ENCODE measurements at regions not wholly inside any gene's neighbourhood (a gene's known extent, or its start where the extent isn't known, plus 50 kb on each side); places are given as distances from the start of the nearest gene placed in this dataset.

DNA sequence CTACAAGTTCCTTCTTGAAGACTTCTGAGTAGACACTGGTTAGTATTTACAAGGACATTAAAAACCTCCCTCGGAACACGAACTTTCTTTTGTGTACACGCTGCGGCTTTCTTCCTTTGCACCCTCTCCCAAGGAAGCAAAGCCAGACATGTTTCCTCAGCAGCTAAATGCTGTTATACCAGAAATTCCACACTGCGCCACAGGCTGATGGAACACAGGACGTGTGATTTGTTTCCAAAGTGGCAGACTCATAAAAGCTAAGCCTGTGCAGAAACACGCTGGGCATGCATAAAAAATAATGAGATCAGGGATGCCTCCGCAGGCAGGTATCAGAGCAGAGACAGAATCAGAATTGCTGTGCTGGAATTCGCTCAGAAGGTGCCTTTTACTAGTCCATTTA lies 73.0 kb upstream of the RGPD5 start:
- no peaks in the 10 kb centered on the region for H3K79me1 ChIP-seq (ENCODE audit: low read depth in 1 of 2, low read length in 2 of 2)
- peaks cover 27% of the 10 kb centered on the region for H3K27me3 ChIP-seq (ENCODE audit: control insufficient read depth, insufficient read depth, low read length)
- no peak overlapping the region for H2BK20ac ChIP-seq (ENCODE audit: low read depth, low read length)
- BruUV-seq (replicated peaks), result no TSS peak
- WGBS, 2 experiments (ENCODE audit: extremely low coverage in 2 of 2, insufficient read length in 1 of 2), result 65% methylated on average over 7 of the region's 9 CpGs; no CpG with 5 or more reads in 1 of the 2 experiments
- H3K4me1 ChIP-seq (ENCODE audit: control insufficient read depth, insufficient read depth, low read length), result no peaks in the 10 kb centered on the region
- H2AK9ac ChIP-seq (replicated peaks; ENCODE audit: low read depth, low read length, poor library complexity), result no peak overlapping the region
- no peak overlapping the region for H4K8ac ChIP-seq (ENCODE audit: low read depth in 2 of 2, low read length in 2 of 2)
- H2BK120ac ChIP-seq (ENCODE audit: low read depth, low read length), result no peak overlapping the region
- H2BK15ac ChIP-seq (ENCODE audit: low read depth, low read length), result no peak overlapping the region
- no peak overlapping the region for H3K27ac ChIP-seq (ENCODE audit: insufficient read depth, low read length)
- H4K5ac ChIP-seq (ENCODE audit: low read depth, low read length), result no peak overlapping the region
- H3K18ac ChIP-seq (ENCODE audit: low read depth, low read length), result no peak overlapping the region
- in situ Hi-C loops (cut with MboI; ENCODE audit: low sequenced_read_pairs) (no loop called here), intact Hi-C loops (cut with micrococcal nuclease) (no loop called here), dilution Hi-C loops (cut with HindIII; ENCODE audit: low sequenced_read_pairs, unreplicated experiment) (no loop called here)
- H4K20me1 ChIP-seq (ENCODE audit: insufficient read depth, low read length), result no peaks in the 10 kb centered on the region
- no peak overlapping the region for H3K4ac ChIP-seq (ENCODE audit: low read depth, low read length)
- no peak overlapping the region for H3K9ac ChIP-seq (ENCODE audit: low read depth, low read length)
- H3K4me3 ChIP-seq (ENCODE audit: insufficient read depth, low read depth, low read length), result no peak overlapping the region
- ATAC-seq (ENCODE audit: low read depth), result no peak
- no peaks in the 10 kb centered on the region for H3K36me3 ChIP-seq (ENCODE audit: control insufficient read depth, insufficient read depth, low read length)
- no peak overlapping the region for H3K23ac ChIP-seq (ENCODE audit: low read depth, low read length)
- H2BK5ac ChIP-seq (ENCODE audit: low read depth, low read length, poor library complexity, severe bottlenecking), result no peak overlapping the region
- TF ChIP-seq FOS (IDR thresholded peaks at IDR 0.05; ENCODE audit: low read depth, low read length), result no peak
- TF ChIP-seq, protein P1, sequence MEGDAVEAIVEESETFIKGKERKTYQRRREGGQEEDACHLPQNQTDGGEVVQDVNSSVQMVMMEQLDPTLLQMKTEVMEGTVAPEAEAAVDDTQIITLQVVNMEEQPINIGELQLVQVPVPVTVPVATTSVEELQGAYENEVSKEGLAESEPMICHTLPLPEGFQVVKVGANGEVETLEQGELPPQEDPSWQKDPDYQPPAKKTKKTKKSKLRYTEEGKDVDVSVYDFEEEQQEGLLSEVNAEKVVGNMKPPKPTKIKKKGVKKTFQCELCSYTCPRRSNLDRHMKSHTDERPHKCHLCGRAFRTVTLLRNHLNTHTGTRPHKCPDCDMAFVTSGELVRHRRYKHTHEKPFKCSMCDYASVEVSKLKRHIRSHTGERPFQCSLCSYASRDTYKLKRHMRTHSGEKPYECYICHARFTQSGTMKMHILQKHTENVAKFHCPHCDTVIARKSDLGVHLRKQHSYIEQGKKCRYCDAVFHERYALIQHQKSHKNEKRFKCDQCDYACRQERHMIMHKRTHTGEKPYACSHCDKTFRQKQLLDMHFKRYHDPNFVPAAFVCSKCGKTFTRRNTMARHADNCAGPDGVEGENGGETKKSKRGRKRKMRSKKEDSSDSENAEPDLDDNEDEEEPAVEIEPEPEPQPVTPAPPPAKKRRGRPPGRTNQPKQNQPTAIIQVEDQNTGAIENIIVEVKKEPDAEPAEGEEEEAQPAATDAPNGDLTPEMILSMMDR (conservative IDR thresholded peaks at IDR 0.05; ENCODE audit: low read depth, low read length), result no peak
- TF ChIP-seq SMC3 (IDR thresholded peaks at IDR 0.05; ENCODE audit: low read depth, low read length), result no peak
- TF ChIP-seq RFX5 (IDR thresholded peaks at IDR 0.05; ENCODE audit: low read depth, low read length), result no peak
- no peak for TF ChIP-seq NFE2L2 (IDR thresholded peaks at IDR 0.05; ENCODE audit: low read depth, low read length)
- ChIA-PET POLR2A (ENCODE audit: unreplicated experiment) (no interaction called here), CTCF (no interaction called here)
- H4K91ac ChIP-seq (ENCODE audit: insufficient read depth, low read depth, low read length), result no peak overlapping the region
- H2AFZ ChIP-seq (replicated peaks; ENCODE audit: low read length, poor library complexity), result no peak overlapping the region
- no peak overlapping the region for H3K56ac ChIP-seq (ENCODE audit: extremely low read depth, insufficient read depth, low read length)
- no peak overlapping the region for H3K14ac ChIP-seq (replicated peaks; ENCODE audit: low read depth, low read length)
- DNase-seq, result no peak
- H3K9me3 ChIP-seq (ENCODE audit: control insufficient read depth, insufficient read depth, low read length), result peaks cover 2% of the 10 kb centered on the region; the same call in 1 of the 2 replicates
- no peak overlapping the region for H3K4me2 ChIP-seq (ENCODE audit: low read depth, low read length)
- H3K9me1 ChIP-seq (ENCODE audit: insufficient read depth, low read length), result no peaks in the 10 kb centered on the region
- H2AK5ac ChIP-seq (ENCODE audit: low read depth, low read length), result no peak overlapping the region

Measured in IMR-90 (cell line).